IMR-90 (cell line): ENCODE measurements at regions not wholly inside any gene's neighbourhood (a gene's known extent, or its start where the extent isn't known, plus 50 kb on each side); places are given as distances from the start of the nearest gene placed in this dataset.

Experiments used
- ATAC-seq: fragments of 200-7000 bp; cut with Tn5 transposase; 2 replicates; pipeline ENCODE4 v1.9.1; 2020; ENCODE audit warnings: low read depth, mild to moderate bottlenecking, moderate library complexity
- BruUV-seq: library from RNA; stranded (reverse); fragments of 400-500 nt; replicated peaks from 2 replicates; lab custom pipeline; 2021; lab: Mats Ljungman, UMichigan
- CTCF ChIA-PET: fragments of 300-600 bp; formaldehyde crosslinking; extraction: SDS; loops from one replicate; lab custom pipeline; 2021; ENCODE audit warnings: antibody characterized with exemption; lab: Yijun Ruan, JAX
- POLR2A ChIA-PET: fragments of 300-600 bp; sonication (Branson Sonifier 250); formaldehyde crosslinking; loops from one replicate; lab custom pipeline; 2022; ENCODE audit warnings: antibody characterized with exemption; ENCODE audit not compliant: unreplicated experiment; lab: Charles Lee
- DNase-seq: peaks from one replicate; pipeline ENCODE4 v3.0.0; 2013
- H2AFZ ChIP-seq: replicated peaks from 2 replicates; pipeline ENCODE3; 2013; ENCODE audit warnings: low read length, mild to moderate bottlenecking; ENCODE audit not compliant: poor library complexity
- H2AK5ac ChIP-seq: 2 replicates; pipeline ENCODE4 v1.6.1; 2013; ENCODE audit warnings: low read depth, low read length, inconsistent platforms
- H2AK9ac ChIP-seq: replicated peaks from 2 replicates; pipeline ENCODE3; 2013; ENCODE audit warnings: mild to moderate bottlenecking, low read depth, low read length, moderate library complexity; ENCODE audit not compliant: poor library complexity
- H2BK120ac ChIP-seq: 2 replicates; pipeline ENCODE4 v1.6.1; 2013; ENCODE audit warnings: low read depth, low read length, inconsistent platforms
- H2BK15ac ChIP-seq: 3 replicates; pipeline ENCODE4 v1.6.1; 2013; ENCODE audit warnings: low read depth, low read length, inconsistent platforms
- H2BK20ac ChIP-seq: 2 replicates; pipeline ENCODE4 v1.6.1; 2013; ENCODE audit warnings: low read depth, mild to moderate bottlenecking, inconsistent platforms, low read length, moderate library complexity
- H2BK5ac ChIP-seq: 2 replicates; pipeline ENCODE4 v1.6.1; 2013; ENCODE audit warnings: mild to moderate bottlenecking, low read depth, low read length, inconsistent platforms; ENCODE audit not compliant: poor library complexity, severe bottlenecking
- H3K14ac ChIP-seq: replicated peaks from 2 replicates; pipeline ENCODE4 v1.6.1; 2013; ENCODE audit warnings: low read depth, low read length, inconsistent platforms
- H3K18ac ChIP-seq: 2 replicates; pipeline ENCODE4 v1.6.1; 2013; ENCODE audit warnings: low read depth, low read length, control low read depth
- H3K23ac ChIP-seq: 2 replicates; pipeline ENCODE4 v1.6.1; 2013; ENCODE audit warnings: low read depth, low read length, inconsistent platforms
- H3K27ac ChIP-seq: 2 replicates; pipeline ENCODE4 v1.5.1; 2013; ENCODE audit warnings: mild to moderate bottlenecking, control low read depth, low read length; ENCODE audit not compliant: insufficient read depth
- H3K27me3 ChIP-seq: 2 replicates; pipeline ENCODE4 v1.6.1; 2013; ENCODE audit warnings: low read length; ENCODE audit not compliant: control insufficient read depth, insufficient read depth
- H3K36me3 ChIP-seq: 2 replicates; pipeline ENCODE4 v1.6.1; 2013; ENCODE audit warnings: low read length, mixed read lengths; ENCODE audit not compliant: control insufficient read depth, insufficient read depth
- H3K4ac ChIP-seq: 2 replicates; pipeline ENCODE4 v1.6.1; 2013; ENCODE audit warnings: low read depth, low read length, inconsistent platforms
- H3K4me1 ChIP-seq: 2 replicates; pipeline ENCODE4 v1.6.1; 2013; ENCODE audit warnings: low read length, mixed read lengths; ENCODE audit not compliant: control insufficient read depth, insufficient read depth
- H3K4me2 ChIP-seq: 2 replicates; pipeline ENCODE4 v1.6.1; 2013; ENCODE audit warnings: low read depth, mild to moderate bottlenecking, control low read depth, low read length, moderate library complexity
- H3K4me3 ChIP-seq: 2 replicates; pipeline ENCODE4 v1.5.1; 2013; ENCODE audit warnings: low read depth, mild to moderate bottlenecking, control low read depth, low read length, moderate library complexity; ENCODE audit not compliant: insufficient read depth
- H3K56ac ChIP-seq: 2 replicates; pipeline ENCODE4 v1.6.1; 2013; ENCODE audit warnings: low read length, inconsistent platforms; ENCODE audit not compliant: insufficient read depth; ENCODE audit errors: extremely low read depth
- H3K79me1 ChIP-seq, 2 experiments: 2 replicates each; pipeline ENCODE4 v1.6.1; 2013; ENCODE audit warnings: low read length in 2 of 2, inconsistent platforms in 1 of 2, low read depth in 1 of 2
- H3K9ac ChIP-seq: 2 replicates; pipeline ENCODE4 v1.6.1; 2013; ENCODE audit warnings: low read depth, low read length, control low read depth
- H3K9me1 ChIP-seq: 2 replicates; pipeline ENCODE4 v1.6.1; 2013; ENCODE audit warnings: low read length, inconsistent platforms; ENCODE audit not compliant: insufficient read depth
- H3K9me3 ChIP-seq: 2 replicates; pipeline ENCODE4 v1.6.1; 2013; ENCODE audit warnings: low read length; ENCODE audit not compliant: control insufficient read depth, insufficient read depth
- H4K20me1 ChIP-seq: 2 replicates; pipeline ENCODE4 v1.6.1; 2013; ENCODE audit warnings: low read length, inconsistent platforms; ENCODE audit not compliant: insufficient read depth
- H4K5ac ChIP-seq: 2 replicates; pipeline ENCODE4 v1.6.1; 2013; ENCODE audit warnings: mild to moderate bottlenecking, low read depth, low read length, control low read depth
- H4K8ac ChIP-seq, 2 experiments: 2 replicates each; pipeline ENCODE4 v1.6.1; 2013; ENCODE audit warnings: low read depth in 2 of 2, low read length in 2 of 2, control low read depth in 1 of 2, inconsistent platforms in 1 of 2
- H4K91ac ChIP-seq: 2 replicates; pipeline ENCODE4 v1.6.1; 2013; ENCODE audit warnings: low read depth, low read length, inconsistent platforms; ENCODE audit not compliant: insufficient read depth
- BHLHE40 ChIP-seq: fragments of 150-350 bp; IDR thresholded peaks from 2 replicates; pipeline ENCODE4 v1.6.1; 2016; ENCODE audit warnings: mild to moderate bottlenecking, low read depth, low read length
- CEBPB ChIP-seq: IDR thresholded peaks from 2 replicates; pipeline ENCODE4 v1.6.1; 2012; ENCODE audit warnings: low read depth, low read length, improper control_type of control experiment
- CHD1 ChIP-seq: IDR thresholded peaks from 2 replicates; pipeline ENCODE4 v1.6.1; 2012; ENCODE audit warnings: low read depth, low read length, improper control_type of control experiment
- MAFK ChIP-seq: IDR thresholded peaks from 2 replicates; pipeline ENCODE4 v1.6.1; 2012; ENCODE audit warnings: low read depth, low read length, improper control_type of control experiment
- MXI1 ChIP-seq: IDR thresholded peaks from 2 replicates; pipeline ENCODE4 v1.6.1; 2012; ENCODE audit warnings: low read depth, mild to moderate bottlenecking, low read length, moderate library complexity, borderline replicate concordance
- NFE2L2 ChIP-seq: fragments of 150-350 bp; IDR thresholded peaks from 2 replicates; pipeline ENCODE4 v1.6.1; 2016; ENCODE audit warnings: low read depth, mild to moderate bottlenecking, low read length
- POLR2A ChIP-seq: IDR thresholded peaks from 2 replicates; pipeline ENCODE4 v1.6.1; 2012; ENCODE audit warnings: mild to moderate bottlenecking, low read depth, low read length
- RAD21 ChIP-seq: IDR thresholded peaks from 2 replicates; pipeline ENCODE4 v1.6.1; 2012; ENCODE audit warnings: low read length, improper control_type of control experiment
- RCOR1 ChIP-seq: IDR thresholded peaks from 2 replicates; pipeline ENCODE4 v1.6.1; 2012; ENCODE audit warnings: mild to moderate bottlenecking, low read length, improper control_type of control experiment; ENCODE audit not compliant: insufficient replicate concordance
- RFX5 ChIP-seq: IDR thresholded peaks from 2 replicates; pipeline ENCODE4 v1.8.0; 2012; ENCODE audit warnings: low read depth, mild to moderate bottlenecking, low read length, moderate library complexity
- SMC3 ChIP-seq: fragments of 150-350 bp; IDR thresholded peaks from 2 replicates; pipeline ENCODE4 v1.6.1; 2016; ENCODE audit warnings: low read depth, mild to moderate bottlenecking, antibody characterized with exemption, low read length, moderate library complexity
- WGBS, 2 experiments: methylation state at CpG; one replicate each; pipeline versions ENCODE4 v1.1.5 to v1.1.7; 2013; ENCODE audit warnings: missing lambda C conversion rate in 2 of 2; ENCODE audit not compliant: insufficient read length in 1 of 2; ENCODE audit errors: extremely low coverage in 2 of 2; 5-methylcytosine and 5-hydroxymethylcytosine counted together
- dilution Hi-C: fragments of 300-500 bp; cut with HindIII; formaldehyde crosslinking; loops from one replicate; pipeline ENCODE4 v1.14.3; 2018; ENCODE audit warnings: low sequenced_read_pairs; ENCODE audit not compliant: unreplicated experiment
- in situ Hi-C: fragments of 300-500 bp; cut with MboI; formaldehyde crosslinking; loops from 3 replicates; pipeline ENCODE4 v1.14.3; 2019; ENCODE audit warnings: low sequenced_read_pairs, inconsistent platforms, mixed read lengths
- intact Hi-C: fragments of 100-400 bp; cut with micrococcal nuclease; formaldehyde crosslinking; loops from 2 replicates; pipeline ENCODE4 v1.10.0; 2022
- TF ChIP-seq, protein P1 (sequence below): fragments of 150-350 bp; IDR thresholded peaks from 2 replicates; pipeline ENCODE4 v1.6.1; 2016; ENCODE audit warnings: low read depth, mild to moderate bottlenecking, low read length, moderate library complexity, borderline replicate concordance
- TF ChIP-seq, protein P2 (sequence below): conservative IDR thresholded peaks from 2 replicates; pipeline ENCODE4 v1.5.1; 2012; ENCODE audit warnings: mild to moderate bottlenecking, low read depth, low read length, improper control_type of control experiment
- TF ChIP-seq, protein P3 (sequence below): fragments of 150-350 bp; IDR thresholded peaks from 2 replicates; pipeline ENCODE4 v1.6.1; 2017; ENCODE audit warnings: mild to moderate bottlenecking, antibody characterized with exemption, low read length, low read depth

DNA sequence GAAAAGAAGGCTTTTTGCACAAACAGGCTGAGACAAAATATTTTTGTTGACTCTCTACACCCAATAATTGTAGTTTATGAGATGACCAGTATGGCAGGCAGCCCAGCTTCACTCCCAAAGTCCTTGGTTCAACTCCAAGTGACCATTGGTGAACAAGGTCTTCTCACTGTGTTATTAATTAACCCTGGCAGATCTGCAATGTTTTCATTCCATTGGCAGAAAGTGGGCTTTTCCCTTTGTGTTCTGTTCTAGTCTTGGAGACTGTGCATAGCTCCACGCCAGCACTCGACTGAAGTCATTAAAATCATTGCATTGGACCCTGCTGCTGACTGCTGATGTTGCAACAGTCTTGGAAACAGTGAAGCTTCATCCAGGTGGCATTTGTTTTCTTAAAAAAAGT, 277.3 kb upstream of the HAND2 start:
- no peak for ATAC-seq
- H4K8ac ChIP-seq = no peak overlapping the region
- no peak overlapping the region for H3K56ac ChIP-seq
- H2BK20ac ChIP-seq = no peak overlapping the region
- H3K18ac ChIP-seq = no peak overlapping the region
- no peak overlapping the region for H3K4me3 ChIP-seq
- H3K23ac ChIP-seq = no peak overlapping the region
- in situ Hi-C loops = no loop called here
- no peak overlapping the region for H4K91ac ChIP-seq
- H2AK9ac ChIP-seq = no peak overlapping the region
- no peak overlapping the region for H3K27ac ChIP-seq
- H3K36me3 ChIP-seq = no peaks in the 10 kb centered on the region
- H2BK120ac ChIP-seq = no peak overlapping the region
- DNase-seq = no peak
- no peaks in the 10 kb centered on the region for H3K79me1 ChIP-seq
- no peak overlapping the region for H2BK5ac ChIP-seq
- H3K9me1 ChIP-seq = no peaks in the 10 kb centered on the region
- H3K4me1 ChIP-seq = no peaks in the 10 kb centered on the region
- ChIA-PET CTCF (interaction anchor here (1.0 kb wide), 1 partner anchor 13 kb away, joined by 3 read pairs; no protein-coding TSS in a partner anchor), POLR2A (no interaction called here)
- no TSS peak for BruUV-seq
- no CpG with 5 or more reads among the region's 2 CpGs for whole genome bisulfite sequencing, 2 experiments
- H3K4ac ChIP-seq = no peak overlapping the region
- H4K5ac ChIP-seq = no peak overlapping the region
- H2AFZ ChIP-seq = no peak overlapping the region
- TF ChIP-seq, protein P1, sequence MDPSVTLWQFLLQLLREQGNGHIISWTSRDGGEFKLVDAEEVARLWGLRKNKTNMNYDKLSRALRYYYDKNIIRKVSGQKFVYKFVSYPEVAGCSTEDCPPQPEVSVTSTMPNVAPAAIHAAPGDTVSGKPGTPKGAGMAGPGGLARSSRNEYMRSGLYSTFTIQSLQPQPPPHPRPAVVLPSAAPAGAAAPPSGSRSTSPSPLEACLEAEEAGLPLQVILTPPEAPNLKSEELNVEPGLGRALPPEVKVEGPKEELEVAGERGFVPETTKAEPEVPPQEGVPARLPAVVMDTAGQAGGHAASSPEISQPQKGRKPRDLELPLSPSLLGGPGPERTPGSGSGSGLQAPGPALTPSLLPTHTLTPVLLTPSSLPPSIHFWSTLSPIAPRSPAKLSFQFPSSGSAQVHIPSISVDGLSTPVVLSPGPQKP = no peak
- no peak for TF ChIP-seq NFE2L2
- no peak for TF ChIP-seq SMC3
- no peak for TF ChIP-seq CHD1
- TF ChIP-seq CEBPB = no peak
- TF ChIP-seq, protein P2, sequence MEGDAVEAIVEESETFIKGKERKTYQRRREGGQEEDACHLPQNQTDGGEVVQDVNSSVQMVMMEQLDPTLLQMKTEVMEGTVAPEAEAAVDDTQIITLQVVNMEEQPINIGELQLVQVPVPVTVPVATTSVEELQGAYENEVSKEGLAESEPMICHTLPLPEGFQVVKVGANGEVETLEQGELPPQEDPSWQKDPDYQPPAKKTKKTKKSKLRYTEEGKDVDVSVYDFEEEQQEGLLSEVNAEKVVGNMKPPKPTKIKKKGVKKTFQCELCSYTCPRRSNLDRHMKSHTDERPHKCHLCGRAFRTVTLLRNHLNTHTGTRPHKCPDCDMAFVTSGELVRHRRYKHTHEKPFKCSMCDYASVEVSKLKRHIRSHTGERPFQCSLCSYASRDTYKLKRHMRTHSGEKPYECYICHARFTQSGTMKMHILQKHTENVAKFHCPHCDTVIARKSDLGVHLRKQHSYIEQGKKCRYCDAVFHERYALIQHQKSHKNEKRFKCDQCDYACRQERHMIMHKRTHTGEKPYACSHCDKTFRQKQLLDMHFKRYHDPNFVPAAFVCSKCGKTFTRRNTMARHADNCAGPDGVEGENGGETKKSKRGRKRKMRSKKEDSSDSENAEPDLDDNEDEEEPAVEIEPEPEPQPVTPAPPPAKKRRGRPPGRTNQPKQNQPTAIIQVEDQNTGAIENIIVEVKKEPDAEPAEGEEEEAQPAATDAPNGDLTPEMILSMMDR = no peak
- no peak for TF ChIP-seq RAD21
- TF ChIP-seq BHLHE40 = no peak
- no peak for TF ChIP-seq RFX5
- no peak for TF ChIP-seq RCOR1
- TF ChIP-seq, protein P3, sequence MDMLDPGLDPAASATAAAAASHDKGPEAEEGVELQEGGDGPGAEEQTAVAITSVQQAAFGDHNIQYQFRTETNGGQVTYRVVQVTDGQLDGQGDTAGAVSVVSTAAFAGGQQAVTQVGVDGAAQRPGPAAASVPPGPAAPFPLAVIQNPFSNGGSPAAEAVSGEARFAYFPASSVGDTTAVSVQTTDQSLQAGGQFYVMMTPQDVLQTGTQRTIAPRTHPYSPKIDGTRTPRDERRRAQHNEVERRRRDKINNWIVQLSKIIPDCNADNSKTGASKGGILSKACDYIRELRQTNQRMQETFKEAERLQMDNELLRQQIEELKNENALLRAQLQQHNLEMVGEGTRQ = no peak
- no peak for TF ChIP-seq MAFK
- no peak for TF ChIP-seq MXI1
- TF ChIP-seq POLR2A = no peak
- no peaks in the 10 kb centered on the region for H3K27me3 ChIP-seq
- no peak overlapping the region for H3K4me2 ChIP-seq
- H3K9me3 ChIP-seq = no peaks in the 10 kb centered on the region
- no peak overlapping the region for H3K9ac ChIP-seq
- no peak overlapping the region for H3K14ac ChIP-seq
- no peak overlapping the region for H2BK15ac ChIP-seq
- dilution Hi-C loops = no loop called here
- H2AK5ac ChIP-seq = no peak overlapping the region
- intact Hi-C loops = no loop called here
- no peaks in the 10 kb centered on the region for H4K20me1 ChIP-seq
